HTR-8/SVneo (cell line): ENCODE measurements at regions not wholly inside any gene's neighbourhood (a gene's known extent, or its start where the extent isn't known, plus 50 kb on each side); places are given as distances from the start of the nearest gene placed in this dataset.
A peak's percentile ranks its signal among the peaks of the same experiment; 100 is the strongest.
"Not testable (repeated sequence)": the region's sequence is repeated elsewhere in the genome, so short reads cannot be mapped to it uniquely, and the experiment has no call there.

Experiments used
- DNase-seq: peaks from one replicate; pipeline ENCODE4 v3.0.0; 2011; ENCODE audit warnings: low spot score, mixed read lengths; ENCODE audit not compliant: insufficient read length
- FAIRE-seq: peaks from 2 replicates; lab custom pipeline; 2011; peaks lifted over from hg19 to GRCh38; lab: Jason Lieb, UNC

DNA sequence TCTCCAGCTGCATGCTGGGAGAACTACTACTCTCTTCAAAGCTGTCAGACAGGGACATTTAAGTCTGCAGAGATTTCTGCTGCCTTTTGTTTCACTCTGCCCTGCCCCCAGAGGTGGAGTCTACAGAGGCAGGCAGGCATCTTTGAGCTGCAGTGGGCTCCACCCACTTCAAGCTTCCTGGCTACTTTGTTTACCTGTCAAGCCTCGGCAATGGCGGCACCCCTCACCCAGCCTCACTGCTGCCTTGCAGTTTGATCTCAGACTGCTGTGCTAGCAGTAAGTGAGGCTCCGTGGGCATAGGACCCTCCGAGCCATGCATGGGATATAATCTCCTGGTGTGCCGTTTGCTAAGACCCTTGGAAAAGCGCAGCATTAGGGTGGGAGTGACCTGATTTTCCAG is 61.7 kb downstream of the DMRTA1 start:
- DNase-seq, FAIRE-seq: not testable (repeated sequence)

DNA sequence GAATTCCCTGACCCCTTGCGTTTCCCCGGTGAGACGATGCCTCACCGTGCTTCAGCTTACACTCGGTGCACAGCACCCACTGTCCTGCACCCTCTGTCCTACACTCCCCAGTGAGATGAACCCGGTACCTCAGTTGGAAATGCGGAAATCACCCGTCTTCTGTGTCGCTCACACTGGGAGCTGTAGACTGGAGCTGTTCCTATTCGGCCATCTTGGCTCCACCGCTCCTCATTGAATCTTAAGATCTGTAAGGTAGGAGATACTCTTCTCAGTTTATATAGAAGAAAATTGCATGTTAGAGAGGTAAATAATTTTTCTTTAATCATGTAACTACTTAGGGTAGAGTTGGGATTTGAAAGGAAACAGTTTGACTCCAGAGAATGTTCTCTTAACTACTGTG is 62.2 kb downstream of the DMRTA1 start:
- FAIRE-seq (no peak), DNase-seq (no peak)

DNA sequence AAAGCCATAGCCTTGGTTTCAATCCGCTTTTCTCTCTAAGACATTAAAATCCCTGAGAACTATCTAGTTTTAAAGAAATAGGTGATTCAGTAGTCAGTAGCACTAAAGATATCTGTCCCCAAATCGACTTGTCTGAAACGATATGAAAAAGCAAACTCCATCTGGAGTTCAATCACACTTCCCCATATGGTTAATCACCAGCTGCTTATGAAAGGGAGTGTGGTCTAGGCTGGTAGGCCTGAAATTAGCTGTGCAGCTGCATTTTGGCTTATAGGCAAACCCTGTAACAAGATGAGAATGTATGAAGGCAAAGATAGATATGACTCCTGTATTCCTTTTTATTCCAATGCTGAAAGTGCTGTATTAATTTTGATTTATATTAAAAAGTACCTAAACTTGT is 65.9 kb downstream of the DMRTA1 start:
- FAIRE-seq: no peak
- DNase-seq: no peak

DNA sequence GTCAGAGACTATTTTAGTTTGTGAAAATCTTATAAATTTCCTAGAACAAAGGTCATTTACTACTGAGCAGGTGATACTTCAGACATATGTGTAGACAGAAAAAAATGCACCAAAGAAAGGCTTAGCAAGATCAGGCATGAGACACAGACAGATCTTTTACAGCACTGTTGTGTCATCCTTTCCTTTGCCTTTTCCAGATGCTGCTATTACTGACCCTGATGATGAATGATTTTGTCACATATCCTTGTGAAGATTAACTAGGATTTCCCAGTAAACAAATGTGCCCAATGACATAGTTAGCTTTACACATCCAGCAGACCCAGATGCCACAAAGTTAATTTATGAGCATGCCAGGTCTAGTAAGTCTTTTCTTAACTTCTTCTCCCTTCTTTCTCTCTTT is 68.2 kb downstream of the DMRTA1 start:
- FAIRE-seq (no peak), DNase-seq (no peak)

DNA sequence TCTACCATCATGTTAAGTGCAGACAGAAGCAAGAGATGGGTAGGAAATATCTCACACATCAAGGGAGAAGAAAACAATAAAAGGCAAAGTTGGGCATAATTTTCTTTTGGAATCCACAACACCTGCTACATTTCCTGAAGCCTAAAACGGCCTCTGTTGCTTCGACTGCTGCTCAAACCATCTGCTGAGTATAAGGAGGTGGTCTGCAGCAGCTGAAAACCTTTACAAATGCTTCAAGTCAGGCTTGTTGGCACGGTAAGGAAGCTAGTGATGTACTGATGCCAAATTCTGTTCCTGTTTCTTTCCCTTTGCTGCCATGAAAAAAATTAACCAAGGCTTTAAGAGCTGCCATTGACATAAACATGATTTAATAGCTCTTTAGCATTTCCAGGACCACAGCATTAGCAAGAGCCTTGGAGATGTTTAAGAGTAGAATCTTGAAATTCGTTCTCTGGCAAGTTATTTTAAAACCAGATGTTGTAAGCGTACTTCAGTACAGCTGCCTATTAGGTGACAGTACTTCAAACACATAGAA is 75.6 kb downstream of the DMRTA1 start:
- FAIRE-seq (no peak), DNase-seq (no peak)

DNA sequence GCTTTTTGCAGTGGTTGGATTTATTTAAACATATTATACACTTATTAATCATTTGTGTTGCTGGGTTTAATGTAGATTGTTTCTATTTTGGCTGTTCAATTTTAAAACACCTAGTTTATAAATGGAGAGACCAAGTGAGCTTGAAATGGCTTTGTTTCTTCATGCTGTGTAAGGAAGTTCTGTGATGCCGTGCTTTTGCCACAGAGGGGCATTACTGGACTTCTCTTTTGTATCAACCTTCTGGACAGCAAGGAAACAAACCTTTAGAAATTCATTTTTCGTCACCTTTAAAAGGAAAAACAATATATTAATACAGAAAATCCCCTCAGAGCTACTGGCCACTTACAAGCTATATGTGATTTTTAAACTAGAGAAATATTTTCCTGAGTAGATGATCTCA is 81.9 kb downstream of the DMRTA1 start:
- DNase-seq: no peak
- FAIRE-seq: no peak

DNA sequence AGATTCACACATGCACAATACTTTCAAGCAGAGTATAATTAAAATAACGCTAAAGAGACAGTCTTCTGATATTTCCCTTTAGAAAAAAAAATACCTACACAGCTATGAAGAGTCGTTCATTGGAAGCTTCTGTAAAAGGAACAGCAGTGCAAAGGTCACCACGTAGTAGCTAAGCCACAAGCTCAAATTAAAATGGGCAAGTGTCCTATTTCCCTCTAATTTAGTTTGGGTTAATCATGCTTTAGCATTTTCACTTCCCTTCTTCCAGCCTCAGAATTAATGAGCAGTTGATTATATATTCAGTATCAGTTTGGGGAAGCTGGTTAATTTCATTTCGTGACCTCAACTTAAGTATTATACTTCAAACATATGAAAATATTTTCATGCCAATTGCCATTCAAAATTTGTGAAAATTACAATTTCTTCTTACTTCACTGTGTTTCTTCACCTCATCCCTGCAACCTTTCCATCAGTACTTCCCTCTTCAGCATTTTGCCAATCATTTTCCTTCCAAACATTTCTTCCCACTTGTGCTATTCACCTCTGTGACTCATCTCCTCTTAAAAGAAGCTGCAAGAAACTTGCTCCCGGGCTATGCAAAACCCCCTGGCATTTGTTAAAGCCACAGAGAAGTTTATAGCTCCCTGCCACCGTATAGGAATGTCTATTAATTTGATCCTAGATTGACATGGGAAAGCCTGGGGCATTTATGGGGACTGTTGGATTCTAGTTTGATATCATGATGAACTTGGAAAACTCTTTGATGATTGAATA is 83.0 kb downstream of the DMRTA1 start:
- FAIRE-seq (no peak), DNase-seq (peak; percentile 8)

DNA sequence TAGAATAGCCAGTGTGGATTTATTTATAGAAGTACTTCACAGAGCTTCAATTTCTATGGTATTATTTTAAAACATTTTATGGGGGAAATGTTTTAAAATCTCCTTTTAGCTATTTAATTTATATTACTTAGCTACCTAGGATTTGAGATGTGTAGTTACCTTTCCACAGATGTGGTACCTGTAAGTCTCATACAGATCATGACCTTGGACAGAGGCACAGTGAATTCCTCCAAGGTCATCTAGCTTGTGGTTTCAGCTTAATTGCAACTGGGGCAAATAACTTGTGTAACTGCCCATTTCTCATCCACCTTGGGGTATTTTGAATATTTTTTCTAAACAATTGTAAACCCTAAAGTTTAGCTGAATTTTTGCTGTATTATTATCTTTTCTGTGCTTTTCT is 89.2 kb downstream of the DMRTA1 start:
- FAIRE-seq: no peak
- DNase-seq: no peak

DNA sequence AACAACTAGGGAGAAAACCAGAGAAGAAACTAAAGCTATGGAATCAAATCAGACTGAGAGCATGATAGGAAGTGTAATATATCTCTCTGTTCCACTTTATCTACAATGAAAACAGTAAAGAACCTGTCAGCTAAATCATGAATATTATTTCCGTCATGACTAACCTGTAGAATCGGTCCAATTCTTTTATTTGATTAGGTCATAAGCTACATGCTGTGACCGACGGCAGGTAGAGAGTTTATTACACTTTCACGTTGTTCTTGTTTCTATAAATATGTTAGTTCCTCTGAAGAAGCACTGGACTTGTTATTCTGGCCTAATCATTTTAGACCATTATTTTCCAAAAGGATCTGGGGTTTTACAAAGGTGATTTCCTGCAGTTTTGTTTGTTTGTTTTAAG is 91.1 kb downstream of the DMRTA1 start:
- FAIRE-seq (no peak), DNase-seq (no peak)

DNA sequence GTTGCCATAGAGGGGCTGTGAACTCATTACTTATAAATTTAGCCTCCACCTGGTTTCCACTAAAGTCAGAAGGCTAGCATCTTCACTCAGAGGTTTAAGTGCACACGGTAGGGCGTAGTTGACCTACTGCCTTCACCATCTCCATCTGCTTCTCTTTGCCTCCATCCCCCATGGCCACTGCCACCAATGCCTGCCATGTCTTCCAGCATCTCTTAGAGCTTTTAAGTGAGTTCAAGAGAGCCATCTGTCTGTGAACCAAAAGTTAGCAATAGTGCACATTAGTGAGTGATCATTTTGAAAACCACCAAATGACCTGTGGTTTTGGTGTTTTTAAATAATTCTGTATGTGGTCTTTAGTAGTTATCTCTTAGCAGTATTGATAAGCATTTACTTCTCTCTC is 102.0 kb downstream of the DMRTA1 start:
- FAIRE-seq: no peak
- no peak for DNase-seq

DNA sequence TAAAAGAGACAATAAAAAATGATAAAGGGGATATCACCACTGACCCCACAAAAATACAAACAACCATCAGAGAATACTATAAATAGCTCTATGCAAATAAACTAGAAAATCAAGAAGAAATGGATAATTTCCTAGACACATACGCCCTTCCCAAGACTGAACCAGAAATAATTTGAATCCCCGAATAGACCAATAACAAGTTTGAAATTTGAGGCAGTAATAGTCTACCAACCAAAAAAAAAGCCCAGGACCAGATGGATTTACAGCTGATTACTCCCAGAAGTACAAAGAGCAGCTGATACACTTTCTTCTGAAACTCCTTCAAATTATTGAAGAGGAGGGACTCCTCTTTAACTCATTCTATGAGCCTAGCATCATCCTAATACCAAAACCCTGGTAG is 128.1 kb downstream of the DMRTA1 start:
- no peak for FAIRE-seq
- DNase-seq: no peak

DNA sequence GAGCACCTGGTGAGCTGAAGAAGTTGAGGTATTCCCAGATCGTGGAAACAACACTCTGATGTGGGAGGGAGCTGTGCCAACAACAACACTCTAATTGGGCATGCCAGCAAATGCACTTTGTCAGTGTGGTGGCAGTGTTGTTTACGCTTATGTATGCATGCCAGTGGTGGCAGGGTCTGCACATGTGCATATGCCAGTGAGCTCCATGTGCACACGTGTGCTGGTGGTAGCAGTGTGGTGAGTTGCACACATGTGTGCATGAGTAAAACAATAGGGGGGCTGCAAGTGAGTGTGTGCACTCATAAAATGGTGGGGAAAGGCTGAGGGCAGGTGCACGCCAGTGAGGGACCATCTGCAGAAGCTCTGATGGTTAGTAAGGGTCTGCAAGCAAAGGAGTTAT is 134.2 kb downstream of the DMRTA1 start:
- FAIRE-seq (no peak), DNase-seq (no peak)

DNA sequence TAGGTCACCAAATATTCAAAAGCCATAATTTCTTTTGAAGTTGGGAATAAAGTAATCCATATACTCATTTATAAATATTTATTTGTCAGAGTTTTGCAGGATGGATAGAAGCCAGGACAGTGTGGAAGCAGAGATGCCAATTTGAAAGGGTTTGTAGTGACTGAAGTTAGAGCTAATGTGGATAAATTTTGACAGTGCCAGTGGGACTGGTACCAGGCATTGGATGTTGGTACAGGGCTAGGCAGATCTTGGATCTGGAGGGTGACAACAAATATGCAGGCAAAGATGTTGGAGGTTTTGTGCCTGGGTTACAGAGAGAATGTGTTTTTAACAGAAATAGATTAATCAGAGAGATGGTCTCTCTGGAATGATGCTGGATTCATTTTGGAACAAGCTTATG is 135.6 kb downstream of the DMRTA1 start:
- DNase-seq: no peak
- no peak for FAIRE-seq

DNA sequence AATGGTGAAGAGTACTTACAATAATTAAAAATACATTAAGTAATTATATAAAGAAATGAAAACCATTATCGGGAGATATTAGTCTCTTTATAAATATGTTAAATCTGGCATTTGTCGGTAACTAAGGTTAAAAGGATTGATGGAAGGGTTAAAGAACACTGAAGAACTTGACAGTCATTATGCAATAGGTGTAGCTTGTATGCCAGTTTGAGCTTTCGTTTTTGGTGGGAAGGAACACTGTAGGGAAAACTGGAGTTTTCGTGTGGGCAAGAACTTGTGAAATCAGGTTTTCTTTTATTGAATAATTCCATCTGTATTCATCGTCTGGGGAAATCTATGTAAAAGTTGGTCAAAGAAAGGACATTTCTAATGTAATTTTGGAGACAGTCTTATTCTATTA is 142.3 kb downstream of the DMRTA1 start:
- FAIRE-seq (no peak), DNase-seq (no peak)

DNA sequence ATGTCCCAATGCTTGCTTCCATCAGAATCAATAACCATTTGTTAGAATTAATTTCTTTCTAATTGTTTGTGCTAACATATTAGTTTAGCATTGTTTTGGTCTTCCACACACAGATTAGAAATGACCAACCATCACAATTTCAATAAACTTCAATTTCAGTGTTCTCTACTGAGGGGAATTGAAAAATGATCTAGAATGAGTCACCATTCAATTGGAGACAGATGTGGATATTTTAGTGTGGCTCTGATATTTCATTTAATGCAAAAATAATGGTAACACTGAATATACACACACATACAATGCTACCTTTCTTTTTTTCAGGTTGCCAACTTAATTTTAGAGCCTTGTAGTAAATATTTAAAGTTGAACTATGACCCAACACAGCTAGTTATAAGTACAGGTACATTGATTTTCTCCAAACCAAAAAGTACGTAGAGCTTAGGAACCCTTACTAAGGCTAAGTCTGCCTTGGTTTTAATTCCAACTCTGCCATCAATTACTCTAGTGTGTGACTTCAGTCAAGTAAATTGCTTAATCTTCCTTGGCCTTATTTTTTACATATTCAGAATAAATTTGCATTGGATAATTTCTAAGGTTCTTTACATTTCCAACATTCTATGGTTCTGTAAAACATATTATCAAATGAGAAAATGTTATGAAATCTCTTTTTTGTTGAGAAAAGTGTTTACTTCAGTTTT is 143.9 kb downstream of the DMRTA1 start:
- no peak for FAIRE-seq
- no peak for DNase-seq

DNA sequence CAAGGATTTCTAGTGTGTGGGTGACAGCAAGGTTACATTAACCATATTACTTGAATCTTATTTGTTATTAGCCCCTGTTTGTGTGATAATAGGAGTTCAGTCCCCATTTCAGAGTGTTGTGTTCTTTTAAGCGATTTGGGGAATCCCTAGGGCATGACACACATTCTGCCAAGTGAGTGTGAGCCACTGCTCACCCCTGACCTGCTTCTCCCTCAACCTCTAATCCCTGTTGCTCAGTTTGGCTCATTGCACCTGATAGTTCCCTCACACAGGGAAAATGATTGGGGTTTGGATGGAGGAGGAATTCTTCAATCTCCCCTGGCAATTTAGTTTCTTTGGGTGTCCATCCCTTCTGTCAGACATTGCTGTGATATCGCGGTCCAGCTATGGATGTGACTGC is 149.2 kb downstream of the DMRTA1 start:
- no peak for DNase-seq
- FAIRE-seq: no peak

DNA sequence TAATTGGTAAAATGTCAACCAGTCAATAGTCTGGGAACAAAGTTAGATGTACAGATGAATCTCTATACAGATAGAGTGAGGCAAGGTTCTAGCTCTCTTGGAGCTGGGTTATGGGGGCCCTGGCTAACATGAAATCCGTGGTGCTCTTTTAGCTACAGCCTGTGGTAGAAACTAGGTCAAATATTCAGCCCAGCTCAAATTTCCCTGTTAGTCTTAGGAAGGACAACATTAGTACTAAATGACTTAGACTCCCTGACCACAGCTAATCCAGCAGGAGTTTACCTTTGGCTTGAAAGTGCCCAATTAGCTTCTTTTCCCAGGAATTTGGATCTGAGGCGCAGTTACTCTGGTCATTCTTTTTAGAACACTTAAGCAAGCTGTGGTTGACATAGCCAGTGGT is 170.5 kb downstream of the DMRTA1 start:
- FAIRE-seq: no peak
- no peak for DNase-seq

DNA sequence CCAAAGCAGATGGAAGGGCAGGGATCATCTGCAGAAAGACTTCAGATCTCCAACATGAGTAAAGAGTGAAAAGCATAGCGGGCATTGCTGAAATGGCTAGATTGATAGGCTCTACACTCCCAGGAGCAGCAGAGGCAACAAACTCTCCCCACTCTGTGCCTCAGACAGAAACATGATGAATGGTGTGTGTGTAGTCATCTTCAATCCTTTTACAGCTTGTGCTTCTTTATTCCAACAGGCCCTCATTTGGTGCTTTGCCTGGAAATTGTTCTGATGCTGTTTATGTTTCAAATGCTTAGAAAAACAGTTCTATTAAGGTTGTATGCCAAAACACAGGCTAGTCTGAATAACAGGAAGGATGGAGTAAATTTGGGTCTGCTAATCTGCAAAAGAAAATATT is 176.2 kb downstream of the DMRTA1 start:
- no peak for FAIRE-seq
- DNase-seq: no peak

DNA sequence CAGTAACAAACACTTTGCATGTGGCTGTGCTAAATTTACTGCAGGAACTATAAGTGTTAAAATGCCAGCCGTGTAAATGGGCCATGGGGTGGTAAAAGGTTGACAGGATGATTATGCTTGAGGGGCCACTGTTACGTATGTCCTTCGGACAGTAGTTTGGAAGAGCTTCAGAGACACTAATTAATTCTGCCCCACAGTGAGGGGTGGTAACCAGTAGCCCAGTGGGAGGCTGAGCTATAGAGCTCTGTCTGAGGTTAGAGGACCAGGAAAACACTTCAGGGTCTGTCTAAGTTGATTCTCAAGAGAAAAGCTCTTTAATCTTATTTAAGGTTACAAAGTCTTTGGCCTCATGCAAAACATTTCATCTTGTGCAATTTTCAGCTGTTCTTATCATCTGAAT is 176.6 kb downstream of the DMRTA1 start:
- FAIRE-seq (no peak), DNase-seq (no peak)

DNA sequence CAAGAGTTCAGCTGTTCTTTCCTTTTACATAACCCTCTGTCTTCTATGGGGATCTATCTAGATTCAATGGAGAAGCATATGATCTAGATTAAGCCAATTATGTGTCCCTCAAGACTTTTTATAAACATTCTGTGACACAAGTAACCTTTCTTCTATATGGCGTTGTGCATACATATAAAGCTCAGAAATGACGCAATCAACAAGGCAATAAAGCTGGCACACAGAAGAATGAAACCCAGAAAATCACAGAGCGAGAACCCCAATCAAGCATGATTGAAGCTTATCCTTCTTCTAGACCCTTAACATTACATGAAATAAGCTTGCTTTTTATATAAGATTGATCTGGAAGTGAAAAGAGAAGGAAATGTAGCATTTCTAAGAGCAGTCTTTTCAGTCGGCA is 178.9 kb downstream of the DMRTA1 start:
- DNase-seq: no peak
- FAIRE-seq: no peak

DNA sequence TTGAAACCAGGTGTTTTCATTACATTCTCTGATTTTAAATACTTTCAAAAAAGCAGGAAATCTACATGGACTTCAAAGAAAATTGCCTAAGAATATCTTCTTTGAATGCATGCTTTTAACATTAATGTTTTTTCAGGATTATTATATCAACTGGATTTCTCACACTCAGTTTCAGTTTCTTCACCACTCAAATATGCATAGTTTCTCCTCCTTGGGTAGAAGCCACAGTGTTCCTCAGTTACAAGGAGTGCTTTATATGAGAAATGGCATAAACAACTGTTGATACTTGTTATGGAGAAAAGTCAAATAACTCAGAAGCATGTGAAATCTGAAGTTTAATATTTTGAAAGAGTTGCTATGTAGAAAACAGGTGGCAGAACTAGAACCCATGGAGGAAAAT is 196.9 kb downstream of the DMRTA1 start:
- no peak for DNase-seq
- FAIRE-seq: no peak

DNA sequence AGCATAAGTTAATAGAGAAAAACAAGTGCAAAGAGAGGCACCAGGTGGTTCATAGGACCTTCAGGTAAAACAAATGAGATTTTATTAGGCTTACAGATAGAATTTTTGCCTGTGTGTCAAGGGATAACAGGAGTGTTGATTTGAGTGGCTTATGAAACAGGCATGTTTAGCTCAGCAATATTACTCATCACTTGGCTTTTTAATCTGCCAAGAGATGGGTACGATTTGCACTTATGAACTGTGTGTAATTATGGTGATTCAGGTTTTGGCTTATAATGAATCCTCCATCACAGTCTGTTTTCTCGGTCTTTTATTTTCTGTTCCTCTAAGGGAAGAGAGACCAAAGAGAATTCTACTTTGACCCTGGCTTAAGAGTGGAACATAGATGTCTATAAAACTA is 199.3 kb downstream of the DMRTA1 start:
- no peak for FAIRE-seq
- DNase-seq: no peak
